CD4-positive, alpha-beta memory T cell (primary cell): ENCODE measurements at regions not wholly inside any gene's neighbourhood (a gene's known extent, or its start where the extent isn't known, plus 50 kb on each side); places are given as distances from the start of the nearest gene placed in this dataset.

ENCODE experiments used
- CTCF ChIA-PET: fragments of 350-600 bp; sonication (Branson Sonifier 250); formaldehyde crosslinking; loops from one replicate; lab custom pipeline; 2021; ENCODE audit warnings: inconsistent platforms; ENCODE audit not compliant: partially characterized antibody; lab: Charles Lee
- POLR2A ChIA-PET: fragments of 350-600 bp; sonication (Branson Sonifier 250); formaldehyde crosslinking; loops from one replicate; lab custom pipeline; 2021; ENCODE audit not compliant: partially characterized antibody; lab: Charles Lee
- DNase-seq, 5 donors: peaks; one replicate each; pipeline versions ENCODE4 v3.0.0 to v3.0.0-alpha.2; 2020 to 2022; ENCODE audit warnings: mixed read lengths in 1 of 5
- H3K27ac ChIP-seq: one replicate; pipeline ENCODE4 v1.7.0; 2013; ENCODE audit warnings: low read depth, low read length
- H3K27me3 ChIP-seq: 2 replicates; pipeline ENCODE4 v1.7.0; 2013; ENCODE audit warnings: mild to moderate bottlenecking, low read length, moderate library complexity; ENCODE audit not compliant: insufficient read depth
- H3K36me3 ChIP-seq: 2 replicates; pipeline ENCODE4 v1.7.0; 2013; ENCODE audit warnings: mild to moderate bottlenecking, low read length, moderate library complexity; ENCODE audit not compliant: insufficient read depth
- H3K4me1 ChIP-seq: 2 replicates; pipeline ENCODE4 v1.7.0; 2013; ENCODE audit warnings: mild to moderate bottlenecking, low read length, moderate library complexity; ENCODE audit not compliant: insufficient read depth
- H3K4me3 ChIP-seq, 2 donors: one replicate each; pipeline ENCODE4 v1.7.0; 2013; ENCODE audit warnings: low read length in 2 of 2, mild to moderate bottlenecking in 1 of 2
- H3K9me3 ChIP-seq, 2 donors: one replicate each; pipeline ENCODE4 v1.7.0; 2013; ENCODE audit warnings: low read length in 2 of 2, control low read depth in 1 of 2; ENCODE audit not compliant: control insufficient read depth in 1 of 2
- H3K27ac Mint-ChIP-seq, 7 donors: one replicate each; pipeline ENCODE4 v1.8.0; 2020 to 2021; ENCODE audit warnings: mixed read lengths in 7 of 7, mild to moderate bottlenecking in 6 of 7, inconsistent platforms in 3 of 7, moderate library complexity in 3 of 7
- H3K27me3 Mint-ChIP-seq, 2 donors: one replicate each; pipeline ENCODE4 v1.8.0; 2020 to 2021; ENCODE audit warnings: mixed read lengths in 2 of 2
- H3K36me3 Mint-ChIP-seq, 2 donors: one replicate each; pipeline ENCODE4 v1.8.0; 2020 to 2021; ENCODE audit warnings: mixed read lengths in 2 of 2, inconsistent platforms in 1 of 2, mild to moderate bottlenecking in 1 of 2
- H3K4me1 Mint-ChIP-seq, 4 donors: one replicate each; pipeline ENCODE4 v1.8.0; 2020 to 2021; ENCODE audit warnings: mixed read lengths in 4 of 4, mild to moderate bottlenecking in 1 of 4
- H3K4me3 Mint-ChIP-seq, 8 donors: one replicate each; pipeline ENCODE4 v1.8.0; 2020 to 2021; ENCODE audit warnings: mixed read lengths in 8 of 8, mild to moderate bottlenecking in 7 of 8, moderate library complexity in 6 of 8, inconsistent platforms in 3 of 8
- H3K9me3 Mint-ChIP-seq, 8 donors: one replicate each; pipeline ENCODE4 v1.8.0; 2020 to 2021; ENCODE audit warnings: mixed read lengths in 8 of 8, mild to moderate bottlenecking in 5 of 8, inconsistent platforms in 3 of 8, moderate library complexity in 1 of 8
- intact Hi-C: fragments of 100-400 bp; cut with micrococcal nuclease; formaldehyde crosslinking; loops from one replicate; pipeline ENCODE4 v1.15.1; 2023

DNA sequence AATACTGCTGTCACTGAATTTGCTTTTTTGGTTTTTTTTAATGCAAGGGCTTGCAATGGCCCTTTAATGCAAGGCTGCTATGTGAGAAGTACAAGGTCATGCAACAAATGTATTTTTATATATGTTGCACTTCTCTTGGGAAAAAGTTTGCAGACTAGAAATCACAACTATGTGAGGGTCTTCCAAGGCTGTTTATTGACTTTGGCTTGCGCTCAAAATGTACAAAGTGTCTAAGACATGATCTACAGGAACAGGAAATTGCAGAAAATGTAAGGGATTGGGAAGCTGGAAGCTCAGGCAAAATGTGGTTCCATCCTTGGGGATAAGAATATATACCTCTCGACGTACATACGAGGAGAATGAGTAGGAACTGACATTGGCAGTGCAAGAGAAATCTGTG, 92.2 kb upstream of the F13A1 start:
- DNase-seq: no peak

DNA sequence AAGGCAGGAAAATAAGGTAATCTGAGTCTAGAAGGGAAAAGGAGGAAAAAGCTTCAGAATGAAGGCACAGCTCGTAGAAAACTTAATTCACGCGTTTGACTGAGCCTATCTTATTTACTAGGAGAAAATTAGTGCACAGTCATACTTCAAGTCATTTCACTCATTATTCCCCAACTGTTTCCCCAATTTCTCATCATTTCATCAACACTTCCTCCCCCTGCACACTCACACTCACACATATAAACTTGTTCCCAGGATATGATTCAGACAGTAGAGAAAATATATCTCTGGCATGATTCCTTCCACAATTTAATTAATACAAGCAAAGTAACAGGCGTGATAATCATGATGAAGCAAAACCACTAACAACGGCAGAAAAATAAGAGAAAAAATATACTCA, 94.5 kb upstream of the F13A1 start:
- H3K27me3 ChIP-seq: no peaks in the 10 kb centered on the region
- Mint-ChIP-seq H3K36me3 (no peaks in the 10 kb centered on the region), H3K27me3 (peaks cover 0 to 7% of the 10 kb centered on the region in 2 donors), H3K9me3 (no peaks in the 10 kb centered on the region), H3K4me3 (no peak overlapping the region), H3K27ac (no peak overlapping the region), H3K4me1 (no peaks in the 10 kb centered on the region)
- intact Hi-C loops: no loop called here
- H3K36me3 ChIP-seq: no peaks in the 10 kb centered on the region
- no peaks in the 10 kb centered on the region for H3K4me1 ChIP-seq
- no peak overlapping the region for H3K27ac ChIP-seq
- ChIA-PET CTCF (no interaction called here), POLR2A (no interaction called here)
- H3K4me3 ChIP-seq: no peak overlapping the region
- DNase-seq: no peak
- H3K9me3 ChIP-seq: no peaks in the 10 kb centered on the region

More for the DNA sequence above, 92.2 kb upstream of the F13A1 start:
- H3K36me3 ChIP-seq: no peaks in the 10 kb centered on the region
- Mint-ChIP-seq H3K4me3 (no peak overlapping the region), H3K36me3 (no peaks in the 10 kb centered on the region), H3K4me1 (no peaks in the 10 kb centered on the region), H3K27ac (no peak overlapping the region), H3K9me3 (no peaks in the 10 kb centered on the region), H3K27me3 (peaks cover 0 to 9% of the 10 kb centered on the region in 2 donors)
- H3K9me3 ChIP-seq: no peaks in the 10 kb centered on the region
- H3K4me1 ChIP-seq: no peaks in the 10 kb centered on the region
- no peaks in the 10 kb centered on the region for H3K27me3 ChIP-seq
- no peak overlapping the region for H3K4me3 ChIP-seq
- POLR2A ChIA-PET: no interaction called here
- no peak overlapping the region for H3K27ac ChIP-seq
- intact Hi-C loops: no loop called here
- CTCF ChIA-PET: no interaction called here

DNA sequence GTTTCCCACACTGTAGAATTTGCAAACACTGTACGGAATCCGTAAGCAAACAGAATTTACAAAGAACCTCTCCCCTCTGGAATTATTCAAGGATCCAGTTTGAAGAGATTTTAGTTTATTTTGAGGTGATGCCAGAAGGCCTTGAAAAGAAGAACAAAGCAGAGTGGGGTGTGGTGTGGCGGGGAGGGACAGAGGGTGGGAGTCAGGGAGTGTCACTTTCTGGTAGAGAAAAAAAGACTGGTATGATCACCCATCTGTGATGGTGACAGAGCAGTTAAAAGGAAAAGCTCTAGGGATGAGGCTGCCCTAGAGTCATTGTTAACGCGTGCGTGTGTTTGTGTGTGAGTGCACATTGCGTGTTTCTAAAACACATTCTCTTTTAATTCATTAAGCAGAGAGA, 97.0 kb upstream of the F13A1 start:
- CTCF ChIA-PET: no interaction called here
- Mint-ChIP-seq H3K27me3 (peaks cover 3 to 5% of the 10 kb centered on the region in 2 donors), H3K4me1 (no peaks in the 10 kb centered on the region), H3K27ac (no peak overlapping the region), H3K4me3 (no peak overlapping the region), H3K36me3 (no peaks in the 10 kb centered on the region), H3K9me3 (peaks cover 0 to 4% (median 0%) of the 10 kb centered on the region in 8 donors)
- POLR2A ChIA-PET: no interaction called here
- no peaks in the 10 kb centered on the region for H3K27me3 ChIP-seq
- no peaks in the 10 kb centered on the region for H3K4me1 ChIP-seq
- no peaks in the 10 kb centered on the region for H3K9me3 ChIP-seq
- no peak overlapping the region for H3K4me3 ChIP-seq
- H3K36me3 ChIP-seq: no peaks in the 10 kb centered on the region
- no peak for DNase-seq
- intact Hi-C loops: no loop called here
- H3K27ac ChIP-seq: no peak overlapping the region

DNA sequence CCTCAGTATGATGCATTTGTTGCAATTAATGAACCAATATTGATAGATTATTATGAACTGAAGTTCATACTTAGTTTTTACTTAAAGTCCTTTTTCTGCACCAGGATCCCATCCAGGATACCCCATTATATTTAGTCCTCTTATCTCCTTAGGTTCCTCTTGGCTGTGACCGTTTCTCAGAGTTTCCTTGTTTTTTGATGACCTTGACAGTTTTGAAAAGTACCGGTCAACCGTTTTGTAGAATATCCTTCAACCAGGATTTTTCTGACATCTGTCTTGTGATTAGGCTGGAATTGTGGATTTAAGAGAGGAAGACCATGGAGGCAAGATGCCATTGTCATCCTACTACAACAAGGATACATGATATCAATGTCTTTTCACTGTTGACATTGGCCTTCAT, 98.0 kb upstream of the F13A1 start:
- Histone ChIP-seq H3K36me3 (no peaks in the 10 kb centered on the region), H3K27ac (no peak overlapping the region), H3K4me1 (no peaks in the 10 kb centered on the region), H3K4me3 (no peak overlapping the region), H3K27me3 (no peaks in the 10 kb centered on the region), H3K9me3 (no peaks in the 10 kb centered on the region)
- H3K36me3 Mint-ChIP-seq: no peaks in the 10 kb centered on the region
- H3K9me3 Mint-ChIP-seq: peaks cover 0 to 13% (median 7%) of the 10 kb centered on the region in 8 donors
- peaks cover 3% of the 10 kb centered on the region in 2 donors for H3K27me3 Mint-ChIP-seq
- no peak for DNase-seq
- no peaks in the 10 kb centered on the region for H3K4me1 Mint-ChIP-seq
- H3K4me3 Mint-ChIP-seq: no peak overlapping the region
- intact Hi-C loops: no loop called here
- H3K27ac Mint-ChIP-seq: no peak overlapping the region
- CTCF ChIA-PET: no interaction called here
- POLR2A ChIA-PET: no interaction called here

DNA sequence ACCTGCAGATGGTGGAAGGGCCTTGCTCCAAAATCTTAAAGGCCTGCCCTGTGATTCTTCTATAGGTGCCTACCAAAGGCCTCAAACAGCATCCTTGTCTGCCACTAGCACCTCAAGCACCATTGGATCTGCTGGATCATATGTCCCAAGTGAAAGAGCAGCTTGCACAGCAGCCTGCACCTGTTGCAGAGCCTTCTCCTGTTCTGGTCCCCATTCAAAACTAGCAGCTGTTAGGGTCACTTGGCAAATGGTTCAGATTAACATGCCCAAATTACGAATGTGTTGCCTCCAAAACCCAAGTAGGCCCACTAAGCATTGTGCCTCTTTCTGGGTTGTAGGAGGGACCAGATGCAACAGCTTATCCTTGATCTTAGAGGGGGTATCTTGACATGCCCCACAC, 99.6 kb upstream of the F13A1 start:
- POLR2A ChIA-PET: no interaction called here
- Mint-ChIP-seq H3K27me3 (peaks cover 6 to 15% of the 10 kb centered on the region in 2 donors), H3K9me3 (peaks cover 0 to 27% (median 16%) of the 10 kb centered on the region in 8 donors)

DNA sequence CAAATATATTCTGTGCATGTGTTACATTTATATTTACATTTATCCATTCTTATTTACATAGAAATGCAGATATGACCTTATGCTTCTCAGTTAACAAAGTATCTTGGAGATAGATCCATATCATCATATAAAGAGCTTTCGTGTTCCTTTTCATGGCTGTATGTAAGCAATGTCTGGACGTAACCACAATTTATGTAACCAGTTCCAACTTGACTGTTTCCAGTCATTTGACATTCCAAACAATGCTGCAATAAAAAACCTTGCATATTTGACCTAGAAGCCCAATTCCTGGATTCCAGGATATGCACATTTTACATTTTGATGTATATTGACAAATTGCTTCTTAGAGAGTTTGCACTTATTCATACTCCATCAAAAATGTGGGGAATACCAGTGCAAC, 113.7 kb upstream of the F13A1 start:
- no peak overlapping the region for H3K4me3 ChIP-seq
- H3K4me1 ChIP-seq: no peaks in the 10 kb centered on the region
- Mint-ChIP-seq H3K27ac (no peak overlapping the region), H3K9me3 (peaks cover 0 to 10% (median 4%) of the 10 kb centered on the region in 8 donors), H3K27me3 (peaks cover 3 to 8% of the 10 kb centered on the region in 2 donors), H3K4me3 (no peak overlapping the region), H3K36me3 (no peaks in the 10 kb centered on the region), H3K4me1 (no peaks in the 10 kb centered on the region)
- H3K27me3 ChIP-seq: no peaks in the 10 kb centered on the region
- no peaks in the 10 kb centered on the region for H3K36me3 ChIP-seq
- no peak for DNase-seq
- CTCF ChIA-PET: no interaction called here
- H3K27ac ChIP-seq: no peak overlapping the region
- POLR2A ChIA-PET: no interaction called here
- intact Hi-C loops: no loop called here
- H3K9me3 ChIP-seq: no peaks in the 10 kb centered on the region

More for the DNA sequence above, 99.6 kb upstream of the F13A1 start:
- Histone ChIP-seq H3K27me3 (no peaks in the 10 kb centered on the region), H3K27ac (no peak overlapping the region), H3K9me3 (no peaks in the 10 kb centered on the region), H3K4me3 (no peak overlapping the region), H3K36me3 (no peaks in the 10 kb centered on the region), H3K4me1 (no peaks in the 10 kb centered on the region)
- H3K4me1 Mint-ChIP-seq: no peaks in the 10 kb centered on the region
- intact Hi-C loops: no loop called here
- H3K27ac Mint-ChIP-seq: no peak overlapping the region
- no peak for DNase-seq
- no peak overlapping the region for H3K4me3 Mint-ChIP-seq
- CTCF ChIA-PET: no interaction called here
- H3K36me3 Mint-ChIP-seq: no peaks in the 10 kb centered on the region

DNA sequence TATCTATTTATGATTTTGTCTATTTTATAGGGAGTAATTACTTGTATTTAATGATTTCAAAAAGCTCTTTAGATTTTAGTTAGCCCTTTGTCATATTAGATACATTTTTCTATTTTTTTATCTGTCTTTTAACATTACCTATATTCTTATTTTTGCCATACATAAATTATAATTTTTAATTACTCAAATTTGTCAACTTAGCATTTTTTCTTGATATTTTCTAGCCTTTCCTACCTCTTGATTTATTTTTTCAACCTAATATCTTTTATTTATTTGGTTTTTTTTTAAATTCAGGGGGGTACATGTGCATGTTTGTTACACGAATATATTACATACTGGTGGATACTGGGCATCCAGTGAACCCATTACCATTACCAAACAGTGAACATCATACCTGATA, 114.3 kb upstream of the F13A1 start:
- no peaks in the 10 kb centered on the region for H3K4me1 Mint-ChIP-seq
- no peak for DNase-seq
- Histone ChIP-seq H3K36me3 (no peaks in the 10 kb centered on the region), H3K4me1 (no peaks in the 10 kb centered on the region), H3K9me3 (no peaks in the 10 kb centered on the region), H3K27ac (no peak overlapping the region), H3K4me3 (no peak overlapping the region), H3K27me3 (no peaks in the 10 kb centered on the region)
- no peaks in the 10 kb centered on the region for H3K36me3 Mint-ChIP-seq
- peaks cover 0 to 10% (median 4%) of the 10 kb centered on the region in 8 donors for H3K9me3 Mint-ChIP-seq
- ChIA-PET CTCF (no interaction called here), POLR2A (no interaction called here)
- intact Hi-C loops: no loop called here
- H3K4me3 Mint-ChIP-seq: no peak overlapping the region
- H3K27me3 Mint-ChIP-seq: peaks cover 3 to 8% of the 10 kb centered on the region in 2 donors
- no peak overlapping the region for H3K27ac Mint-ChIP-seq

DNA sequence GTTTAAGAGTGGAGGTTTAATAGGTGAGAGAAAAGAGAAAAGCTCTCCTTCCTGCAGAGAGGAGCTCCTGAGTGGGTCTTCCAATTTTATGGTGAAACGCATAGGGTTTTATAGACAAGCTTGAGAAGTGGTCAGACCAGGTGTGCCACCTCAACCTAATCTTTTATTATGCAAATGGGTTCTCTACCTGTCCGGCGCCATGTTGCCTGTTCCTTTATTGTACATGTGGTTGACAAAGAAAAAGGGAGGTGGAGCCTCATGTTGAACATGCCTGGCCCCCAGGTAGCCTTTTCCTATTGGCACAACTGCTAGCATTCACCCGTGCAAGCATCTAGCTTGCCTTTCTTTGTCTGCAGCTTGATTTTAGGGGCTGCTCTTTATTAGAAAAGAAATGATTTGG, 115.9 kb upstream of the F13A1 start:
- Mint-ChIP-seq H3K27ac (no peak overlapping the region), H3K4me1 (no peaks in the 10 kb centered on the region), H3K9me3 (peaks cover 0 to 8% (median 3%) of the 10 kb centered on the region in 8 donors), H3K27me3 (peaks cover 3 to 8% of the 10 kb centered on the region in 2 donors), H3K36me3 (no peaks in the 10 kb centered on the region), H3K4me3 (no peak overlapping the region)
- CTCF ChIA-PET: no interaction called here
- POLR2A ChIA-PET: no interaction called here
- Histone ChIP-seq H3K4me1 (no peaks in the 10 kb centered on the region), H3K9me3 (no peaks in the 10 kb centered on the region), H3K4me3 (no peak overlapping the region), H3K27me3 (no peaks in the 10 kb centered on the region), H3K27ac (no peak overlapping the region), H3K36me3 (no peaks in the 10 kb centered on the region)
- intact Hi-C loops: no loop called here
- DNase-seq: no peak
